ENCODE measurements at regions not wholly inside any gene's neighbourhood (a gene's known extent, or its start where the extent isn't known, plus 50 kb on each side); places are given as distances from the start of the nearest gene placed in this dataset.
"Not testable (repeated sequence)": the region's sequence is repeated elsewhere in the genome, so short reads cannot be mapped to it uniquely, and the experiment has no call there.

GRCh38 chr2:190150413-190150812, 87.9 kb upstream of the MSTN start:
- no peak for TF ChIP-seq CTCF (IDR thresholded peaks at IDR 0.05; ENCODE audit: extremely low read depth, low read depth, low read length)
- H3K27me3 ChIP-seq (ENCODE audit: insufficient read depth, low read length): no peaks in the 10 kb centered on the region
- DNase-seq (ENCODE audit: insufficient read length, low spot score, missing footprints): no peak
- no peak overlapping the region for H3K27ac ChIP-seq (ENCODE audit: low read depth, low read length)
- H3K4me2 ChIP-seq (ENCODE audit: insufficient read depth, low read length): no peak overlapping the region
- no peaks in the 10 kb centered on the region for H3K4me1 ChIP-seq (ENCODE audit: insufficient read depth, low read length)
- no peak overlapping the region for H2AFZ ChIP-seq (ENCODE audit: low read length)
- H3K4me3 ChIP-seq (ENCODE audit: insufficient read depth, low read length): no peak overlapping the region
- no peaks in the 10 kb centered on the region for H4K20me1 ChIP-seq (ENCODE audit: insufficient read depth, low read length)
- H3K79me2 ChIP-seq (ENCODE audit: insufficient read depth, low read length): no peaks in the 10 kb centered on the region
- H3K36me3 ChIP-seq (ENCODE audit: insufficient read depth, low read length): no peaks in the 10 kb centered on the region
- no peaks in the 10 kb centered on the region for H3K9me3 ChIP-seq (ENCODE audit: low read depth, low read length)

GRCh38 chr2:190149908-190150307, 87.4 kb upstream of the MSTN start:
- H3K36me3 ChIP-seq (ENCODE audit: insufficient read depth, low read length): no peaks in the 10 kb centered on the region
- H3K79me2 ChIP-seq (ENCODE audit: insufficient read depth, low read length): no peaks in the 10 kb centered on the region
- no peak overlapping the region for H3K4me2 ChIP-seq (ENCODE audit: insufficient read depth, low read length)
- H3K27me3 ChIP-seq (ENCODE audit: insufficient read depth, low read length): no peaks in the 10 kb centered on the region
- no peaks in the 10 kb centered on the region for H3K9me3 ChIP-seq (ENCODE audit: low read depth, low read length)
- H3K4me3 ChIP-seq (ENCODE audit: insufficient read depth, low read length): no peak overlapping the region
- H4K20me1 ChIP-seq (ENCODE audit: insufficient read depth, low read length): no peaks in the 10 kb centered on the region
- no peak for DNase-seq (ENCODE audit: insufficient read length, low spot score, missing footprints)
- no peak for TF ChIP-seq CTCF (IDR thresholded peaks at IDR 0.05; ENCODE audit: extremely low read depth, low read depth, low read length)
- no peak overlapping the region for H2AFZ ChIP-seq (ENCODE audit: low read length)
- H3K27ac ChIP-seq (ENCODE audit: low read depth, low read length): no peak overlapping the region
- H3K4me1 ChIP-seq (ENCODE audit: insufficient read depth, low read length): no peaks in the 10 kb centered on the region

- Histone ChIP-seq H3K36me3 (ENCODE audit: insufficient read depth, low read length) (no peaks in the 10 kb centered on the region), H3K4me3 (ENCODE audit: insufficient read depth, low read length) (no peak overlapping the region), H4K20me1 (ENCODE audit: insufficient read depth, low read length) (no peaks in the 10 kb centered on the region), H3K27ac (ENCODE audit: low read depth, low read length) (no peak overlapping the region), H3K9me3 (ENCODE audit: low read depth, low read length) (no peaks in the 10 kb centered on the region), H3K79me2 (ENCODE audit: insufficient read depth, low read length) (no peaks in the 10 kb centered on the region), H2AFZ (ENCODE audit: low read length) (no peak overlapping the region), H3K27me3 (ENCODE audit: insufficient read depth, low read length) (no peaks in the 10 kb centered on the region), H3K4me1 (ENCODE audit: insufficient read depth, low read length) (no peaks in the 10 kb centered on the region), H3K4me2 (ENCODE audit: insufficient read depth, low read length) (no peak overlapping the region)
- no peak for TF ChIP-seq CTCF (IDR thresholded peaks at IDR 0.05; ENCODE audit: extremely low read depth, low read depth, low read length)
- DNase-seq (ENCODE audit: insufficient read length, low spot score, missing footprints): no peak
Observed at GRCh38 chr2:190149200-190149599, 86.7 kb upstream of the MSTN start.

- not testable (repeated sequence) for H3K4me2 ChIP-seq (ENCODE audit: insufficient read depth, low read length); DNase-seq (ENCODE audit: insufficient read length, low spot score, missing footprints); H3K79me2 ChIP-seq (ENCODE audit: insufficient read depth, low read length); H3K9me3 ChIP-seq (ENCODE audit: low read depth, low read length); H3K27ac ChIP-seq (ENCODE audit: low read depth, low read length); H3K27me3 ChIP-seq (ENCODE audit: insufficient read depth, low read length); H2AFZ ChIP-seq (ENCODE audit: low read length); H3K4me1 ChIP-seq (ENCODE audit: insufficient read depth, low read length); H4K20me1 ChIP-seq (ENCODE audit: insufficient read depth, low read length); H3K4me3 ChIP-seq (ENCODE audit: insufficient read depth, low read length); H3K36me3 ChIP-seq (ENCODE audit: insufficient read depth, low read length)
Observed at GRCh38 chr2:190146109-190146508, 83.6 kb upstream of the MSTN start.

GRCh38 chr2:190140474-190140873, 77.9 kb upstream of the MSTN start:
- not testable (repeated sequence) for H3K9me3 ChIP-seq (ENCODE audit: low read depth, low read length); H2AFZ ChIP-seq (ENCODE audit: low read length); DNase-seq (ENCODE audit: insufficient read length, low spot score, missing footprints); H3K27me3 ChIP-seq (ENCODE audit: insufficient read depth, low read length); H3K36me3 ChIP-seq (ENCODE audit: insufficient read depth, low read length); H3K27ac ChIP-seq (ENCODE audit: low read depth, low read length); H4K20me1 ChIP-seq (ENCODE audit: insufficient read depth, low read length); H3K79me2 ChIP-seq (ENCODE audit: insufficient read depth, low read length); H3K4me1 ChIP-seq (ENCODE audit: insufficient read depth, low read length); H3K4me3 ChIP-seq (ENCODE audit: insufficient read depth, low read length); H3K4me2 ChIP-seq (ENCODE audit: insufficient read depth, low read length)
